ENCODE measurements at regions not wholly inside any gene's neighbourhood (a gene's known extent, or its start where the extent isn't known, plus 50 kb on each side); places are given as distances from the start of the nearest gene placed in this dataset.

DNA sequence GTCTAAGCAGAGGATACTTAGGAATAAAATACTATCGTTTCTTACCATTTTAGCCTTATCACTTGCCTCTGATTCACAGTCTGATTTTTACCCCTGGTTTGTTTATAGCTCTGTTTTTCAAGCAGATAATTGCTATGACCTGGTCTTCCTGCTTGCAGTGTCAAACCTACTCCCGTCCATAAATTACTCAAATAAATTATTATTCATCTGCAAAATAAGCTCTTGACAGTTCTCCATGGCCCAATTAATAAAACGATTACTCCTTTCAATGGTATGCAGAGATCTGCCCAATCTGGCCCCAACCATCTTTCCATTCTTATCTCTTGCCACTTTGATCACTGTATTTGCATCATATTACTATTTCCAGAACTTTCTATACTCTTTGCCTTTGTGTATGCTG lies 354.0 kb downstream of the CCDC85A start:
- no peaks in the 10 kb centered on the region for H4K20me1 ChIP-seq (replicated peaks; ENCODE audit: control insufficient read depth, extremely low read depth, insufficient read depth, low read length)
- no peaks in the 10 kb centered on the region for H3K9me3 ChIP-seq (replicated peaks; ENCODE audit: control insufficient read depth, insufficient read depth, low read length)
- intact Hi-C loops (cut with micrococcal nuclease): no loop called here
- POLR2A ChIA-PET: no interaction called here
- H3K4me2 ChIP-seq (ENCODE audit: insufficient read depth, low read length): no peak overlapping the region
- H3K36me3 ChIP-seq (ENCODE audit: control insufficient read depth in 2 of 2, extremely low read depth in 1 of 2, insufficient read depth in 2 of 2, low read length in 2 of 2): no peaks in the 10 kb centered on the region
- H3K9ac ChIP-seq (replicated peaks; ENCODE audit: extremely low read depth, insufficient read depth, low read length): no peak overlapping the region
- CTCF ChIA-PET: interaction anchor here (1.3 kb wide), 1 partner anchor 11 kb away, joined by 3 read pairs; no protein-coding TSS in a partner anchor
- DNase-seq (ENCODE audit: low read depth, low spot score): no peak
- dilution Hi-C loops (cut with MboI; ENCODE audit: extremely low pct_ligation_motif_present, low sequenced_read_pairs): no loop called here
- no peak overlapping the region for H3K4me3 ChIP-seq (replicated peaks in 1 of 3; ENCODE audit: insufficient read depth in 1 of 3, low read depth in 1 of 3, low read length in 3 of 3)
- no peaks in the 10 kb centered on the region for H3K4me1 ChIP-seq (ENCODE audit: control insufficient read depth, extremely low read depth, insufficient read depth, low read length)
- no peak overlapping the region for H2AFZ ChIP-seq (ENCODE audit: low read depth, low read length)
- H3K79me2 ChIP-seq (ENCODE audit: control insufficient read depth, insufficient read depth, low read length): no peaks in the 10 kb centered on the region
- no peaks in the 10 kb centered on the region for H3K9me1 ChIP-seq (replicated peaks; ENCODE audit: control insufficient read depth, extremely low read depth, insufficient read depth, low read length)
- no peak overlapping the region for H3K27ac ChIP-seq (ENCODE audit: insufficient read depth, low read depth, low read length)
- no TSS peak for BruUV-seq (replicated peaks)
- FAIRE-seq: no peak
- no peak for TF ChIP-seq POLR2AphosphoS5 (IDR thresholded peaks at IDR 0.05; ENCODE audit: insufficient read depth, low read depth, low read length)
- TF ChIP-seq, protein P1, sequence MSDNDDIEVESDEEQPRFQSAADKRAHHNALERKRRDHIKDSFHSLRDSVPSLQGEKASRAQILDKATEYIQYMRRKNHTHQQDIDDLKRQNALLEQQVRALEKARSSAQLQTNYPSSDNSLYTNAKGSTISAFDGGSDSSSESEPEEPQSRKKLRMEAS (IDR thresholded peaks at IDR 0.05; ENCODE audit: insufficient read depth, insufficient read length): no peak
- TF ChIP-seq, protein P2, sequence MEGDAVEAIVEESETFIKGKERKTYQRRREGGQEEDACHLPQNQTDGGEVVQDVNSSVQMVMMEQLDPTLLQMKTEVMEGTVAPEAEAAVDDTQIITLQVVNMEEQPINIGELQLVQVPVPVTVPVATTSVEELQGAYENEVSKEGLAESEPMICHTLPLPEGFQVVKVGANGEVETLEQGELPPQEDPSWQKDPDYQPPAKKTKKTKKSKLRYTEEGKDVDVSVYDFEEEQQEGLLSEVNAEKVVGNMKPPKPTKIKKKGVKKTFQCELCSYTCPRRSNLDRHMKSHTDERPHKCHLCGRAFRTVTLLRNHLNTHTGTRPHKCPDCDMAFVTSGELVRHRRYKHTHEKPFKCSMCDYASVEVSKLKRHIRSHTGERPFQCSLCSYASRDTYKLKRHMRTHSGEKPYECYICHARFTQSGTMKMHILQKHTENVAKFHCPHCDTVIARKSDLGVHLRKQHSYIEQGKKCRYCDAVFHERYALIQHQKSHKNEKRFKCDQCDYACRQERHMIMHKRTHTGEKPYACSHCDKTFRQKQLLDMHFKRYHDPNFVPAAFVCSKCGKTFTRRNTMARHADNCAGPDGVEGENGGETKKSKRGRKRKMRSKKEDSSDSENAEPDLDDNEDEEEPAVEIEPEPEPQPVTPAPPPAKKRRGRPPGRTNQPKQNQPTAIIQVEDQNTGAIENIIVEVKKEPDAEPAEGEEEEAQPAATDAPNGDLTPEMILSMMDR (IDR thresholded peaks at IDR 0.05; ENCODE audit: extremely low read depth in 1 of 2, insufficient read depth in 1 of 2, low read depth in 1 of 2, low read length in 2 of 2): no peak
- TF ChIP-seq MYC (IDR thresholded peaks at IDR 0.05; ENCODE audit: low read depth, low read length): no peak
- TF ChIP-seq FOS (IDR thresholded peaks at IDR 0.05; ENCODE audit: borderline replicate concordance, insufficient read depth, low read length): no peak
- TF ChIP-seq JUN (IDR thresholded peaks at IDR 0.05; ENCODE audit: borderline replicate concordance, insufficient read depth, insufficient read length, low read depth): no peak
- TF ChIP-seq EZH2 (IDR thresholded peaks at IDR 0.05; ENCODE audit: borderline replicate concordance, low read depth, low read length, severe bottlenecking): no peak
- TF ChIP-seq GATA2 (IDR thresholded peaks at IDR 0.05; ENCODE audit: insufficient read depth, insufficient read length, low read depth, low read length): no peak
- no peak for TF ChIP-seq POLR2A (IDR thresholded peaks at IDR 0.05; ENCODE audit: low read depth, low read length)
- peaks cover 0 to 3% of the 10 kb centered on the region in 2 experiments for H3K27me3 ChIP-seq (ENCODE audit: control insufficient read depth in 2 of 2, insufficient read depth in 2 of 2, low read length in 2 of 2)

Measured in endothelial cell of umbilical vein (primary cell).